Testis (tissue), 2 donors: ENCODE measurements at regions not wholly inside any gene's neighbourhood (a gene's known extent, or its start where the extent isn't known, plus 50 kb on each side); places are given as distances from the start of the nearest gene placed in this dataset.

Experiments used
- DNase-seq: peaks from one replicate; pipeline ENCODE4 v3.0.0-alpha.2; 2019
- H3K27ac ChIP-seq, 2 donors: fragments of 200-600 bp; sonication (generic); one replicate each; pipeline ENCODE4 v1.5.1; 2019
- H3K27me3 ChIP-seq: fragments of 200-600 bp; sonication (generic); one replicate; pipeline ENCODE4 v1.5.1; 2019
- H3K36me3 ChIP-seq: fragments of 200-600 bp; sonication (generic); one replicate; pipeline ENCODE4 v1.5.1; 2017; ENCODE audit warnings: low read depth; ENCODE audit errors: missing control alignments
- H3K4me1 ChIP-seq: fragments of 200-600 bp; sonication (generic); one replicate; pipeline ENCODE4 v1.5.1; 2019
- H3K4me3 ChIP-seq, 2 donors: fragments of 200-600 bp; sonication (generic); one replicate each; pipeline ENCODE4 v1.5.1; 2017 to 2019
- H3K9me3 ChIP-seq: fragments of 200-600 bp; sonication (generic); one replicate; pipeline ENCODE4 v1.5.1; 2017
- POLR2A ChIP-seq: fragments of 450-650 bp; IDR thresholded peaks from one replicate; pipeline ENCODE4 v1.6.1; 2017; ENCODE audit warnings: antibody characterized with exemption, mild to moderate bottlenecking, moderate library complexity
- WGBS, 2 donors: methylation state at CpG; one replicate each; pipeline ENCODE4 v1.1.5; 2018; 5-methylcytosine and 5-hydroxymethylcytosine counted together
- intact Hi-C: fragments of 100-400 bp; cut with DNase I; formaldehyde crosslinking; loops from one replicate; pipeline ENCODE4 v1.15.1; 2023; ENCODE audit warnings: low total_unique reads
- TF ChIP-seq, protein P1 (sequence below), 3 experiments: fragments of 450-650 bp in 2 of 3; fragments of 200-600 bp in 1 of 3; sonication (generic) in 1 of 3; IDR thresholded peaks; one replicate each; pipeline ENCODE4 v1.5.1; 2016 to 2019; ENCODE audit warnings: antibody characterized with exemption in 3 of 3, mild to moderate bottlenecking in 2 of 3, moderate library complexity in 1 of 3

DNA sequence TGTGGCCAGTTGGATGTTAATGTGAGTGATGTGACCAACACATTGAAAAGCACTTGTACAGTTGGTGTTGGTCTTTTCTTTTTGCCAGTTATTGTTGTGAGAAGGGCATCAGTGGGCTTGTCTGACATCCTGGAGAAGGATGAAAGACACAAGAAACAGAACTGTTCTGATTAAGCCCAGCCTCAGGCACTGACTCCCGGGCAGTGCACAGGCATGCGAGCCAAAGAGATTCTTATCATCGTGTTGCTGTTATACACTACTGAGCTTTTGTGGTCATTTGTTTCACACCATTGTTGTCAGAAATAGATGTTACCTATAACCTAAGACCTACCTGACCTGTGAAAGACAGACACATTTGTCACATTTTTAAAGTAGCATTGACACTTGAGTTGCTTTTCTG lies 236.8 kb upstream of the CA10 start:
- no peaks in the 10 kb centered on the region for H3K4me1 ChIP-seq
- no peak for TF ChIP-seq POLR2A
- TF ChIP-seq, protein P1, sequence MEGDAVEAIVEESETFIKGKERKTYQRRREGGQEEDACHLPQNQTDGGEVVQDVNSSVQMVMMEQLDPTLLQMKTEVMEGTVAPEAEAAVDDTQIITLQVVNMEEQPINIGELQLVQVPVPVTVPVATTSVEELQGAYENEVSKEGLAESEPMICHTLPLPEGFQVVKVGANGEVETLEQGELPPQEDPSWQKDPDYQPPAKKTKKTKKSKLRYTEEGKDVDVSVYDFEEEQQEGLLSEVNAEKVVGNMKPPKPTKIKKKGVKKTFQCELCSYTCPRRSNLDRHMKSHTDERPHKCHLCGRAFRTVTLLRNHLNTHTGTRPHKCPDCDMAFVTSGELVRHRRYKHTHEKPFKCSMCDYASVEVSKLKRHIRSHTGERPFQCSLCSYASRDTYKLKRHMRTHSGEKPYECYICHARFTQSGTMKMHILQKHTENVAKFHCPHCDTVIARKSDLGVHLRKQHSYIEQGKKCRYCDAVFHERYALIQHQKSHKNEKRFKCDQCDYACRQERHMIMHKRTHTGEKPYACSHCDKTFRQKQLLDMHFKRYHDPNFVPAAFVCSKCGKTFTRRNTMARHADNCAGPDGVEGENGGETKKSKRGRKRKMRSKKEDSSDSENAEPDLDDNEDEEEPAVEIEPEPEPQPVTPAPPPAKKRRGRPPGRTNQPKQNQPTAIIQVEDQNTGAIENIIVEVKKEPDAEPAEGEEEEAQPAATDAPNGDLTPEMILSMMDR (IDR thresholded peaks at IDR 0.05) = no peak
- no peak for DNase-seq
- no peak overlapping the region for H3K27ac ChIP-seq
- intact Hi-C loops = no loop called here
- H3K9me3 ChIP-seq = no peaks in the 10 kb centered on the region
- H3K4me3 ChIP-seq = no peak overlapping the region
- no peaks in the 10 kb centered on the region for H3K36me3 ChIP-seq
- 77 to 80% methylated on average over 3 of the region's 3 CpGs for whole genome bisulfite sequencing, 2 donors
- H3K27me3 ChIP-seq = no peaks in the 10 kb centered on the region

DNA sequence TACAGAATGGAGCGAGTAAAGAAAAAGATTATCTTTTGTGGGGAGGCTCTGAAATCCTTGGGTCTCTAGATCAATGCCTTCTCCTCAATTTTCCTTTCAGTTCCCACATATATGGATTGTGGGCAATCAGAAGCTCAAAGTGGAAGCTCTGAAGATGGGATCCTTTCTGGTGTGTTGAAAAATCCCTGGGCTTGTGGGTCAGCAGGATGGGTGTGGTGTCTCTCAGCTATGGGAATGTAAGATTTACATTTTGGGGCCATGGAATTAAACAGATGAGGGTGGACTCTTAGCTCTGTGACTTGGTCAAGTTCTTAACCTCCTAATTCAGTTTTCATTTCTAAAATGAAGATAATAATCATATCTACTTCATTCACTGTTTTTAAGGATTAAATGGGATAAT lies 231.9 kb upstream of the CA10 start:
- H3K27me3 ChIP-seq = no peaks in the 10 kb centered on the region
- no peaks in the 10 kb centered on the region for H3K9me3 ChIP-seq
- no peaks in the 10 kb centered on the region for H3K36me3 ChIP-seq
- no peak overlapping the region for H3K4me3 ChIP-seq
- intact Hi-C loops = no loop called here
- no peak for TF ChIP-seq POLR2A
- TF ChIP-seq, protein P1 (IDR thresholded peaks at IDR 0.05) = no peak
- H3K4me1 ChIP-seq = no peaks in the 10 kb centered on the region
- DNase-seq = no peak
- no peak overlapping the region for H3K27ac ChIP-seq
- 74 to 85% methylated on average over 1 of the region's 1 CpG for WGBS, 2 donors

DNA sequence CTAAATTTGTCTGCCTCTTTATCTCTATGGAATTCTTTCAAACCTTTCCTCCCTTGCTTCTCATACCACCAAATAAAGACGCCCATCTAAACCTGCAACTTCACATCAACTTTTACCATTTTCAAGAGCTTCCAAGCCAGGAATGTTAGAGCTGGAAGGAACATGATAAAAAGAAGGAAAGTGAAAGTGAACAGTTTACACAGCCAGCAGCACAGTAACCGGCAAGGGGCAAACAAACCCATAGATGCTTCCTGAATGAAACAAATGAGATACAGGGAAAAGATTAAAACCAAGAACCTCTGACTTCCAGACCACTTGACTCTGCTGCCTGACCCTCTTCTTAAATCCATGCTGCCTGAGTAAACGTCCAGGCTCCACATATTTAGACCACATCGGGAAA lies 231.1 kb upstream of the CA10 start:
- no peaks in the 10 kb centered on the region for H3K36me3 ChIP-seq
- intact Hi-C loops = no loop called here
- no peaks in the 10 kb centered on the region for H3K4me1 ChIP-seq
- no peak for DNase-seq
- H3K9me3 ChIP-seq = no peaks in the 10 kb centered on the region
- no peak overlapping the region for H3K27ac ChIP-seq
- H3K27me3 ChIP-seq = no peaks in the 10 kb centered on the region
- H3K4me3 ChIP-seq = no peak overlapping the region
- TF ChIP-seq, protein P1 (IDR thresholded peaks at IDR 0.05) = no peak
- TF ChIP-seq POLR2A = no peak
- WGBS, 2 donors = 48 to 56% methylated on average over 4 of the region's 4 CpGs

DNA sequence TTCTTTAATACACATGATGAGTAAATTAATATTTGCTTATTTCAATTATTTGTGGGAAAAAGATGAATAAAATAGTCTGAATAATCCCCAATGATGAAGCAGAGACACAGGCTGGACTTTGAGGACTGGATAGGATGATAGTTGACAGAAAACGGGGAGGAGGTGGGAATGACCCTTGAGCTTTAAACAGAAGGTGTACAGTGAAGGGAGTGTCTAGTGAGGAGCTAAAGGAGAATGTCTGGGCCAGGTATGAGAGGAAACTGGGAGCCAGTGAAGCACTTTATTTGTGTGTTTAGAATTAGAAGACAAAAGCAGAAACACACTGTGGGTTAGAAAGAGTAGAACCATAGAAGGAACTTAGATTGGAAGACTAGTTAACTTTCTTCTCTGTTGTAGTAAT lies 230.4 kb upstream of the CA10 start:
- WGBS, 2 donors = 90 to 97% methylated on average over 1 of the region's 1 CpG
- intact Hi-C loops = no loop called here
- H3K9me3 ChIP-seq = no peaks in the 10 kb centered on the region
- no peak for DNase-seq
- no peak overlapping the region for H3K27ac ChIP-seq
- H3K4me3 ChIP-seq = no peak overlapping the region
- H3K36me3 ChIP-seq = no peaks in the 10 kb centered on the region
- no peaks in the 10 kb centered on the region for H3K27me3 ChIP-seq
- TF ChIP-seq, protein P1 (IDR thresholded peaks at IDR 0.05) = no peak
- no peak for TF ChIP-seq POLR2A
- no peaks in the 10 kb centered on the region for H3K4me1 ChIP-seq

DNA sequence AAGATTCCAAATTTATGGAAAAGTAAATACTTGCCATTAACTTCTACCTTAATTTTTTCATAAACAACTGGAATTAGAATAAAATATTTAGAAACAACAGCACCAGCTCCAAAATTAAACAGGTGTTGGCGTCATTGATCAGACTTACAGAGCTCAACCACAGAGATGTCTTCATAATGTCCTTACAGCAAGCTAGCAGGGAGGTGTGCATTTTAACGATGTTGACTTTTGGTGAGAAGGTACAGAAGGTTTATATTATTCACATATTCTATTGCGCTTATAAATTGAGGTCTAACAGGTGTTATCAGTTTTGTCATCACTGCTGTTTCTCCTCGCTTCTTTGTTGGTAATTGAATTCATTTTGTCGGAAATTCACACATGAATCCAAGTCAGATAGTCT lies 226.2 kb upstream of the CA10 start:
- Histone ChIP-seq H3K27me3 (no peaks in the 10 kb centered on the region), H3K36me3 (no peaks in the 10 kb centered on the region), H3K4me1 (no peaks in the 10 kb centered on the region), H3K9me3 (no peaks in the 10 kb centered on the region), H3K4me3 (no peak overlapping the region), H3K27ac (no peak overlapping the region)
- whole genome bisulfite sequencing, 2 donors = 89 to 90% methylated on average over 5 of the region's 5 CpGs
- no peak for DNase-seq
- intact Hi-C loops = no loop called here
- TF ChIP-seq POLR2A = no peak
- TF ChIP-seq, protein P1 (IDR thresholded peaks at IDR 0.05) = no peak
